ENCODE measurements at regions not wholly inside any gene's neighbourhood (a gene's known extent, or its start where the extent isn't known, plus 50 kb on each side); places are given as distances from the start of the nearest gene placed in this dataset.

DNA sequence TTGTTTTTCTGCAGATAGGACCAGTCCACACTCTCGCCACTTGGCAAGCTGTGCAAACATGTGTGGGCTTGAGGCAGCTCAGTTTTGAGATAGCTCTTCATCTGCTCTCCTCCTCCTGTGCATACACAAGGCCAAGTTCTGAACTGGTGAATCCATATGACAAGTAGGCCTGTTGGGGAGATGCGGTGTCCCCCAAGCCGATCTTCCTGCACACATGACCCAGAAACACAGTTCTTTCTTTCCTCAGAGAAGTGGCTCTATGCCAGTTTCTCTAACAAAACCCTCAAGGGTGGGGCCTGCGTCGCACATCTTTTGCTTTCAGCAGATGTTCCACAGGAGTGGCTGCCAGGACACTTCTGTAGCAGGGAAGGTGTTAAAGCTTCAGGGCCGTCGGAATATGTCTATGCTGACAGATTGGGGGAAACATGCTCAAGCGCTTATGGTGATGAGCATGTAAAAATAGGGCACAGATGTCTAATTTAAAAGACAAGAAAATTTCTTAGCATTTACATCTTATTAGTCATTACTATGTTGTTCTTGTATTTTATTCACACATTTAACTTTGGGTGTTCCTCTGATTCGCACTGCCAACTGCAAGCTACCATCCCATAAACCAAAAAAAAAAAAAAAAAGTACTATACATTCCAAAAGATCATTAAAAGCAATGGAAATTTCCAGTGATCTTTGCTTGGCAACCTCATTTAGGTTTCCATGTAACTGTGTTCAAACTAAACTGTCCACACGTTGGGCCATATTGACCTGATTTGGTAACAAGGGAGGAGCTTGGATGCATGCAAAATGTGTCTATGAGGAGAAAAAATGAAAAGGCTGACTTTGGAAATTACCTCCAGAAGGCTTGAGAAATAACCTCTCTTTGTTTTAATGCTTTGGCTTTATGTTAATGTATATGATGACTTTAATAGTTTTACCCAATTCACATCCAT, 1055.5 kb upstream of the KLHL29 start:
- H2AFZ ChIP-seq (replicated peaks; ENCODE audit: low read length, poor library complexity), result no peak overlapping the region
- DNase-seq, result no peak
- H3K36me3 ChIP-seq (ENCODE audit: control insufficient read depth, insufficient read depth, low read length), result no peaks in the 10 kb centered on the region
- H2BK120ac ChIP-seq (ENCODE audit: low read depth, low read length), result no peak overlapping the region
- no peak overlapping the region for H2BK20ac ChIP-seq (ENCODE audit: low read depth, low read length)
- H3K9ac ChIP-seq (ENCODE audit: low read depth, low read length), result no peak overlapping the region
- no peak overlapping the region for H3K18ac ChIP-seq (ENCODE audit: low read depth, low read length)
- POLR2A ChIA-PET (ENCODE audit: unreplicated experiment), result interaction anchor here (0.6 kb wide), 1 partner anchor 257 kb away, joined by 3 read pairs; no protein-coding TSS in a partner anchor
- H4K5ac ChIP-seq (ENCODE audit: low read depth, low read length), result no peak overlapping the region
- no peak overlapping the region for H3K4me2 ChIP-seq (ENCODE audit: low read depth, low read length)
- H2BK5ac ChIP-seq (ENCODE audit: low read depth, low read length, poor library complexity, severe bottlenecking), result no peak overlapping the region
- no peak overlapping the region for H3K4ac ChIP-seq (ENCODE audit: low read depth, low read length)
- H3K27ac ChIP-seq (ENCODE audit: insufficient read depth, low read length), result no peak overlapping the region
- H3K9me3 ChIP-seq (ENCODE audit: control insufficient read depth, insufficient read depth, low read length), result peaks cover 8% of the 10 kb centered on the region; the same call in 1 of the 2 replicates
- no peaks in the 10 kb centered on the region for H3K27me3 ChIP-seq (ENCODE audit: control insufficient read depth, insufficient read depth, low read length)
- intact Hi-C loops (cut with micrococcal nuclease), result no loop called here
- H3K56ac ChIP-seq (ENCODE audit: extremely low read depth, insufficient read depth, low read length), result no peak overlapping the region
- no peak overlapping the region for H3K23ac ChIP-seq (ENCODE audit: low read depth, low read length)
- CTCF ChIA-PET, result no interaction called here
- no peak for ATAC-seq (ENCODE audit: low read depth)
- no peak overlapping the region for H4K8ac ChIP-seq (ENCODE audit: low read depth in 2 of 2, low read length in 2 of 2)
- no peaks in the 10 kb centered on the region for H3K79me1 ChIP-seq (ENCODE audit: low read depth in 1 of 2, low read length in 2 of 2)
- H4K91ac ChIP-seq (ENCODE audit: insufficient read depth, low read depth, low read length), result no peak overlapping the region
- no CpG with 5 or more reads among the region's 10 CpGs for WGBS, 2 experiments (ENCODE audit: extremely low coverage in 2 of 2, insufficient read length in 1 of 2)
- no peak overlapping the region for H2AK9ac ChIP-seq (replicated peaks; ENCODE audit: low read depth, low read length, poor library complexity)
- dilution Hi-C loops (cut with HindIII; ENCODE audit: low sequenced_read_pairs, unreplicated experiment), result no loop called here
- no peaks in the 10 kb centered on the region for H4K20me1 ChIP-seq (ENCODE audit: insufficient read depth, low read length)
- H3K9me1 ChIP-seq (ENCODE audit: insufficient read depth, low read length), result no peaks in the 10 kb centered on the region
- no peak overlapping the region for H3K14ac ChIP-seq (replicated peaks; ENCODE audit: low read depth, low read length)
- BruUV-seq (replicated peaks), result no TSS peak
- no peaks in the 10 kb centered on the region for H3K4me1 ChIP-seq (ENCODE audit: control insufficient read depth, insufficient read depth, low read length)
- TF ChIP-seq BHLHE40 (IDR thresholded peaks at IDR 0.05; ENCODE audit: low read depth, low read length) (no peak), SMC3 (IDR thresholded peaks at IDR 0.05; ENCODE audit: low read depth, low read length) (no peak), MAZ (IDR thresholded peaks at IDR 0.05; ENCODE audit: borderline replicate concordance, low read depth, low read length) (no peak), NFE2L2 (IDR thresholded peaks at IDR 0.05; ENCODE audit: low read depth, low read length) (no peak), RAD21 (IDR thresholded peaks at IDR 0.05; ENCODE audit: low read length) (no peak), CTCF (conservative IDR thresholded peaks at IDR 0.05; ENCODE audit: low read depth, low read length) (no peak), CEBPB (IDR thresholded peaks at IDR 0.05; ENCODE audit: low read depth, low read length) (no peak), RCOR1 (IDR thresholded peaks at IDR 0.05; ENCODE audit: insufficient replicate concordance, low read length) (no peak), POLR2A (IDR thresholded peaks at IDR 0.05; ENCODE audit: low read depth, low read length) (no peak)
- H2AK5ac ChIP-seq (ENCODE audit: low read depth, low read length), result no peak overlapping the region
- H2BK15ac ChIP-seq (ENCODE audit: low read depth, low read length), result no peak overlapping the region
- no peak overlapping the region for H3K4me3 ChIP-seq (ENCODE audit: insufficient read depth, low read depth, low read length)
- in situ Hi-C loops (cut with MboI; ENCODE audit: low sequenced_read_pairs), result no loop called here

Measured in IMR-90 (cell line).